HS-5 (cell line): ENCODE measurements at regions not wholly inside any gene's neighbourhood (a gene's known extent, or its start where the extent isn't known, plus 50 kb on each side); places are given as distances from the start of the nearest gene placed in this dataset.

ENCODE experiments used
- DNase-seq: peaks from one replicate; pipeline ENCODE4 v3.0.0-alpha.2; 2012; ENCODE audit warnings: low read depth

DNA sequence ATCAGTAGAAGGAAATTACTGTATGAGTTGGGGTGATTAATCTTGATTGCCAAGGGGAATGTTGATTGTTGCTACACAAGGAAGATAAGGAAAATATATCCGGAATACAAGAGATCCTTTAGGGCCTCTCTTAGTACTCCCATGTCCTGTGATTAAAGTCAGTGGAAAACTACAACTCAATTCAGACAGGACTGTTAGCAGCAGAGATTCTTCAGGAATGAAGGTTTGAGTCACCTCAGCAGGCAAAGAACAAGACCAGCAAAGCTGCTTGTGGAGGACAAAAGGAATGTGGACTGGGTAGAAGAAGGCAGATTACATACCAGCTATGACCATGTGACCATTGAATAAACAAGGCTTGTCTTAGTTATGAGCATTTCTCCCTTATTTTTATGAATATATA, 478.2 kb downstream of the BUD13 start:
- no peak for DNase-seq

- no peak for DNase-seq
These were observed 484.9 kb downstream of the BUD13 start for GRCh38 chr11:116287866-116288265.

GRCh38 chr11:116285026-116285425, 487.8 kb downstream of the BUD13 start:
- no peak for DNase-seq

GRCh38 chr11:116283300-116283699, 489.5 kb downstream of the BUD13 start:
- DNase-seq = no peak

DNA sequence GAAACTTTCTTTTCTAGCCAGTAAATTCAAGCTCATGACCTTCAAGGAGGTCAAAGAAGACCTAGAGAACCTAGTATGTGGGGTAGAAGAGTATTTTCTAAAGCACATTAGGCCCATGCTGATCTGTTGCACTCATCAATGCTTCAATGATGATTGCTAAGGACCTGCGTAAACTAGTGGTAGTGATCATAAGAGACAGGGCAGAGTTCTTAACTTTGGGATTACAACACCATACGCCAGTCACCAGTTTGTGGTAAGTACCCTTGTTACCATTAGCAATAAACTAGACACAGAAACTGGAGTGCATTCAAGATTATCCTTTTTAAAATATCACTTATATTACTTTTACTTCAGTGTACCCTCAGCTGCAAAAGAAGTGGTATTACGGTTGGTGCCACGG, 490.3 kb downstream of the BUD13 start:
- DNase-seq = no peak

DNA sequence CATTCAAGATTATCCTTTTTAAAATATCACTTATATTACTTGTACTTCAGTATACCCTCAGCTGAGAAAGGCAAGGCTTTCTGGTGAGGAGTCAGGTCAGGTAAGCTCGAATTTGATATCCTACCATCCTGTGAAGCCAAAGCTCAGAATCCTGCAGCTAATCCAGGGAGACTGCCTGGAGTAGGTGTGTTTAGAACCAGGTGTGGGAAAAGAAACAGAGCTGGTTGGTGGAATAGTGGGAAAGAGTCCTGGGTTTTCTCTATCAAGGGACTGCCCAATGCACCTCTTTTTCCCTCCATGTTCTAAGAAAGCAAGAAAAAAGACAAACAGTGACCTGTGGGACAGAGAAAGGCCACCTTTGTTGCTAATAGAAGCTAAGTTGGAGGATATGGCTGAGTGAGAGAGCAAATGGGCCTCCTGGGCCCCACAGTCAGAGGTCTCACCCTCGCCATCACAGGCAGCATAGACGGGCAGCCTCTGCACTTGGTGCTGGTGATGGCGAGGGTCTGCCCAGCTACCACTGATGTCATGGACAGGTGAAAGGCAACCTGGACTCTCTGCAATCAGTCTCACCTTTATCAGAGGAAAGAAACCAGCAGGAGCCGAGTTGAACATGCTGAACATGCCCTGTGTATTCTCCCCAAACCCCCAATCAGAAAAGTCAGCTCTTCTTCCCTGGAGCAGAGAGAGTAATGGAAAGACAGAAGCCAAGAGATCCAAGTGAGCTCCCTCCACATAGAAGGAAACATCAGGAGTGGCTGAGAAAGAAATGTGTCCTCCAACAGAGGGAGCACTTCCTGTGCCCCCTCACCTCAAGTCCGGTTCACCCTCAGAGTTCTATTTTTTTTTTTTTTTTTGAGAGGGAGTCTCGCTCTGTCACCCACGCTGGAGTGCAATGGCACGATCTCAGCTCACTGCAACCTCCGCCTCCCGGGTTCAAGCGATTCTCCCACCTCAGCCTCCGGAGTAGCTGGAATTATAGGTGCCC, 491.3 kb downstream of the BUD13 start:
- no peak for DNase-seq

DNA sequence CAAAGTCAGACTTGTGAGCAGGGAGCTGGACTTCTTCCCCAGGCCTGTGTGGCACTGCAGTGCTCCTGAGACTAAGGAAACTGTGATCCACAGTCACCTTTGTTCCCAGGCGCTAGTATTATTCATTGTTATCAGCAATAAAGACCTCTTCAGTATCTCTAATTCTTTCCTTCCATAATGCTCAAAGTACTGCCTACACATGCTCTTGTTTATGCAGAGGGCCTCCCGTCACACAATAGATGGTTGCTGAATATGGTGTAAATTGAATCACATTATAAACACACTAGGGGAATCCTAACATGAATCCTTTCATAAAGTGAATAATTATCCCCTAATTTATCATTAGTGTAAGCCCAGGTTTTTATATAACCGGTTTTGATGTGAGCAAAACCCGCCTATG, 493.3 kb downstream of the BUD13 start:
- no peak for DNase-seq

DNA sequence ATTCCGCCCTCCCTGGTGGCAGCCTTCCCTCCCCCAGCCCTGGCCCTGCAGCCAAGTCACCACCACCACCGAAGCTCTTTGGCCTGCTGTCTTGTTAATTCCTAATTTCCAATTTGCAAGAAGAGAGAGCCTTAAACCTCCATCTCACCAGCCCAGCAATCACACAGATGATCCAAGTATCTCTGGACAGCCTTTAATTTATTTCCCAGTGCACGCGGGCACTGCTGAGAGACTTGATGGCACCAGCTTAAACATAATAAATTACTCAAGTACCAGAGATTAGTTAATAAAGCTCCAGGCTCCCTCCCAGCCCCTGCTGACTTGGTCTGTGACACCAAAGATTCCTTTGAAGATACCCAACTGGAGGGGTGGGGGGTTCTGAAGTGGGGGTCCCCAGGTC, 494.7 kb downstream of the BUD13 start:
- no peak for DNase-seq

GRCh38 chr11:116276051-116277044, 496.4 kb downstream of the BUD13 start:
- DNase-seq = no peak

- DNase-seq = no peak
These were observed 497.2 kb downstream of the BUD13 start for GRCh38 chr11:116275635-116276034.

GRCh38 chr11:116274521-116274920, 498.3 kb downstream of the BUD13 start:
- DNase-seq = no peak

DNA sequence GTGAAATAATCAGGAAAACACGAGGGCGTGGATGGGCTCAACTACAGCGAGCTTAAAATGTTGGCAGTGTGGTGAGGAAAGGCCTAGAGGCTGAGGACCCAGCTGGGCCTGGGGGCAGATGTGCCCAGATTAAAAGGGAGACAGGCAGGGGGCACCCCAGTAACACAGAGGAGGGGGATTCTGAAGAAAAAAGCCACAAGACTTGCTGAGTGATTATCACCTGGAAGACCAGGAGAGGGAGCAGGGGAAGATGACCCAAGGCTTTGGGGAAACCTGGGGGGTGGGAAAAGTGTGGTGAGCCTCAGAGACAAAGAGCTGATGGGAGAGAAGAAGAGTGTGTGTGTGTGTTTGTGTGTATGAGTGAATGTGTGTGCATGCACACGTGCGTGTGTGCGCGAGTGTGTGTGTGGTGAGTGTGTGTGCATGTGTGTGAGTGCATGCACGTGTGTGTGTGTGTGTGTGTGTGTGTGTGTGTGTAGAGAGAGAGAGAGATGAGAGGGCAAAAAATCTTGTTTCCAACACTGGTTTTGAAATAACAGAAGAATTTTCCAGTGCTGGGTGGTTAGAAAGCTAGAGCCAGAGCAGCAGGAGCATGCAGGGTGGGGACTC, 500.5 kb downstream of the BUD13 start:
- no peak for DNase-seq

- DNase-seq = no peak
These were observed 501.3 kb downstream of the BUD13 start for GRCh38 chr11:116271479-116271878.

DNA sequence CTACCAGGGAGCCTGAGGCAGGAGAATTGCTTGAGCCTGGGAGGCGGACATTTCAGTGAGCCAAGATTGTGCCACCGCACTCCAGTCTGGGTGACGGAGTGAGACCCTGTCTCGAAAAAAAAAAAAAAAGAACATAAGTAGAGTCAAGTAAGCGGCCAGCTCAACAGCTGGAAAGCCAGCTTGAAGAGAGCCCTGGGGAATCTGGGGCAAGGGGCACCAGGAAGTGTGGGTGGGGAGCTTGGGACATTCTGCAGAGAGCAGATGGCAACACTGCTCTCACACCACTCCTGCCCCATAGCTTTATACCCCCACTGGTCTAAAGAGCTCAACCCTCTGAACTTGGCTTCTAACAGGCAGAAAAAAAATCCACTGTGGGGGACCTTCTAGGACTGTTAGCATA, 505.6 kb downstream of the BUD13 start:
- DNase-seq = no peak

GRCh38 chr11:116263770-116264169, 509.0 kb downstream of the BUD13 start:
- DNase-seq = no peak

DNA sequence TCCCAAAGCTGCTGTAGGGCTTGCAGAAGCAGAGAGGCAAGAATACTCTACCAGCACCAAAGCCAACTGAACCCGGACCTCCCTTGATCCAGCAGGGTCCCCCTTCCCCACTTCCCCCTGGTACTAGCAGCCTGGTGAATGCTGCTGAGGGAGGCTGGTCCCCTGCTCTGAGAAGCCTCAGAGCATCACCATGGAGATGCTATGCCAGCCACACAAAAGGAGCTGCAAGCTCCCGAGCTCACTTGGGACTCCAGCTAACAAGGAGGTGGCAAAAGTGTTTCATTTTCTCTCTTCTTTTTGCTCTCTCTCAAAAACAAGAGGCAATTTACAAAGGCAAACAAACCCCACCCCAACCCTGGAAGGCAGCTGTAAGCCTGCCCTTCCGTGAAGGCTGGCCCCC, 509.8 kb downstream of the BUD13 start:
- no peak for DNase-seq

- no peak for DNase-seq
These were observed 510.4 kb downstream of the BUD13 start for GRCh38 chr11:116262370-116262769.

DNA sequence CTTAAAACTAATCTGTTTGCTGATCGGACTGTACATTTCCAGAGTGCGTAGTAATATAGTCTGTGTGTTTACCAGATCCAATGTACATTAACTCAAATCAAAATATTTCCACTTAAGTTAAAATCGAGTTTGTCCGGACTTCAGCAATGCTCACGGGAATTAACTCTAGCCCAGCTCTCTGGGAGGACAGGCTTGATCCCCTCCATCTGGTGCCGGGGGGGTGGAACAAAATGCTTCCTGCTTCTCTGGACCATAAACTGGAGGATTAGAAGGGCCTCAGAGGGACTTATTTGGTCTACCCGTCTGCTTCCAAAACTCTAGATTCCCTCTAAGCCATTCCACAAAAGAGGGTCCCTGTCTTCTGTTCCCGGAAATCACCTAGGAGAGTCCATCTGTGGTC, 511.2 kb downstream of the BUD13 start:
- no peak for DNase-seq

DNA sequence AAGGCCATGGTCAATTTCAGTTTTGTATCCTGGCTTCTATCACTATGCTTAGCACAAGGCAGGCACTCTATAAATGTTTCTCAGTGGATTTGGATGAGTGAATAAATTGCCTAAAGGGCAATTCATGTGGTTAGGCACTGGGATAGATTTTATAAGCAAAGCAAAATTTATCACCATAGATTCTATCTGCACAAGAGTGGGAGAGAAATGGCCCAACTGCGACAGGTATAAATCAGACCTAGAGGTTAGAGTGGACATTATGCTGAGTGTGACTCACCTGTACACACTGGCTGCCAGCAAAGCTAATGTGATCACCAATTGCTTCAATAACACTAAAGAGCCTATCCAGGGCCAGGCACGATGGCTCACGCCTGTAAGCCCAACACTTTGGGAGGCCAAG, 514.0 kb downstream of the BUD13 start:
- DNase-seq = no peak

GRCh38 chr11:116257883-116258282, 514.9 kb downstream of the BUD13 start:
- no peak for DNase-seq

- DNase-seq = no peak
These were observed 515.7 kb downstream of the BUD13 start for GRCh38 chr11:116257092-116257491.

- no peak for DNase-seq
These were observed 516.6 kb downstream of the BUD13 start for GRCh38 chr11:116256215-116256614.
